ENCODE measurements at regions not wholly inside any gene's neighbourhood (a gene's known extent, or its start where the extent isn't known, plus 50 kb on each side); places are given as distances from the start of the nearest gene placed in this dataset.

- DNase-seq (ENCODE audit: low read depth): peak; percentile 62
These were observed 312.0 kb upstream of the CCDC54 start for GRCh38 chr3:107065094-107065861.

- no peak for DNase-seq (ENCODE audit: low read depth)
These were observed 309.8 kb upstream of the CCDC54 start for GRCh38 chr3:107067421-107067820.

GRCh38 chr3:107068980-107069379, 308.3 kb upstream of the CCDC54 start:
- peak; percentile 87 for DNase-seq (ENCODE audit: low read depth)

GRCh38 chr3:107076946-107077345, 300.3 kb upstream of the CCDC54 start:
- DNase-seq (ENCODE audit: low read depth): no peak

GRCh38 chr3:107077391-107077790, 299.8 kb upstream of the CCDC54 start:
- no peak for DNase-seq (ENCODE audit: low read depth)

GRCh38 chr3:107082527-107082926, 294.7 kb upstream of the CCDC54 start:
- no peak for DNase-seq (ENCODE audit: low read depth)

- peak; percentile 74 for DNase-seq (ENCODE audit: low read depth)
These were observed 292.0 kb upstream of the CCDC54 start for GRCh38 chr3:107085261-107085660.

GRCh38 chr3:107092121-107092520, 285.1 kb upstream of the CCDC54 start:
- DNase-seq (ENCODE audit: low read depth): no peak

GRCh38 chr3:107098864-107099263, 278.4 kb upstream of the CCDC54 start:
- no peak for DNase-seq (ENCODE audit: low read depth)

- DNase-seq (ENCODE audit: low read depth): no peak
These were observed 277.1 kb upstream of the CCDC54 start for GRCh38 chr3:107100137-107100536.

GRCh38 chr3:107100573-107100972, 276.7 kb upstream of the CCDC54 start:
- DNase-seq (ENCODE audit: low read depth): no peak

GRCh38 chr3:107103786-107104185, 273.5 kb upstream of the CCDC54 start:
- no peak for DNase-seq (ENCODE audit: low read depth)

GRCh38 chr3:107106316-107106715, 270.9 kb upstream of the CCDC54 start:
- peak; percentile 89 for DNase-seq (ENCODE audit: low read depth)

GRCh38 chr3:107106907-107107306, 270.3 kb upstream of the CCDC54 start:
- DNase-seq (ENCODE audit: low read depth): no peak

GRCh38 chr3:107110596-107111305, 266.5 kb upstream of the CCDC54 start:
- no peak for DNase-seq (ENCODE audit: low read depth)

GRCh38 chr3:107111872-107112271, 265.4 kb upstream of the CCDC54 start:
- DNase-seq (ENCODE audit: low read depth): no peak

GRCh38 chr3:107112356-107112755, 264.9 kb upstream of the CCDC54 start:
- no peak for DNase-seq (ENCODE audit: low read depth)

- DNase-seq (ENCODE audit: low read depth): no peak
These were observed 261.0 kb upstream of the CCDC54 start for GRCh38 chr3:107116251-107116650.

- no peak for DNase-seq (ENCODE audit: low read depth)
These were observed 260.1 kb upstream of the CCDC54 start for GRCh38 chr3:107117156-107117555.

- peak; percentile 81 for DNase-seq (ENCODE audit: low read depth)
These were observed 259.2 kb upstream of the CCDC54 start for GRCh38 chr3:107117922-107118536.

- DNase-seq (ENCODE audit: low read depth): peak; percentile 85
These were observed 252.4 kb upstream of the CCDC54 start for GRCh38 chr3:107124885-107125284.

- no peak for DNase-seq (ENCODE audit: low read depth)
These were observed 248.3 kb upstream of the CCDC54 start for GRCh38 chr3:107128946-107129345.
